NCI-H1436 treated with DMSO at 0.1 percent for 48 hours (cell line): ENCODE measurements at regions not wholly inside any gene's neighbourhood (a gene's known extent, or its start where the extent isn't known, plus 50 kb on each side); places are given as distances from the start of the nearest gene placed in this dataset.
"Not testable (repeated sequence)": the region's sequence is repeated elsewhere in the genome, so short reads cannot be mapped to it uniquely, and the experiment has no call there.

ENCODE experiments used
- DNase-seq: peaks from one replicate; lab custom pipeline; 2025; lab: John Stamatoyannopoulos, UW

DNA sequence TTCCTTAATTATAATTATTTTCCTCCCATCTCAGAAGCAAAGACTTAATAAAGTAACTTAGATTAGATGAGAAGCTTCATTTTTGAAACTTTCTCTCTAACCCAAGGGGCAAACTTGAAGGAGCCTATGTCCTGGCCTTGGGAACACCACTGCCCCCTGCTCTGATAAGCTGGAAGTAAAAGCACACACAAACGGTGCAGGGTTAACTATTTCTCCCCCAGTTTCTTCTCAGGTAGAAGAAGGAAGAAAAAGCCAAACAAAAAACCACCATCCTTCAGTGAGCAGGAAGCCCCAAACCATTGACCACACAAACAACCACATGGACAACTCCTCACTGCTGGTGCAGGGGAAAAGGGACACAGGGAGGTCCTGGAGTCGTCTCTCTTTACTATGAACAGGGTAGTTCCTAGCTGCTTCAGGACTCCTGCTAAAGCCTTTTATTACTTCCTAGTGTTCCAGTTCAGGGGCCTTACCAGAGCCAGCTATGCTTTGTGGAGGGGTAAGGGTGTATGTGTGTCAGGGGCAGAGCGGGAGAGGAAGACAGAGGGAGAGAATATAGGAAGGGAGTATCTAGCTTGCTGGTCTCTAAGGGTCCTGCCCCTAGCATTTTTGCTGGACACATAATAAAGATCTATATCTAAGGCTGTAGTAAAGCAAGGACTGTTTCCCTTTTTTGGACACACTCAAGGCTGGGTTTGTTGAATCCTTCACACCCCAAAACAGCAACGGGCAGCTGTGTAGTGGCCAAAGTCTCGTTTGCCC lies 94.0 kb upstream of the UMPS start:
- DNase-seq, result no peak

- DNase-seq, result no peak
Observed at GRCh38 chr3:124636863-124637296, 93.4 kb upstream of the UMPS start.

GRCh38 chr3:124639406-124640237 lies 90.6 kb upstream of the UMPS start:
- no peak for DNase-seq

DNA sequence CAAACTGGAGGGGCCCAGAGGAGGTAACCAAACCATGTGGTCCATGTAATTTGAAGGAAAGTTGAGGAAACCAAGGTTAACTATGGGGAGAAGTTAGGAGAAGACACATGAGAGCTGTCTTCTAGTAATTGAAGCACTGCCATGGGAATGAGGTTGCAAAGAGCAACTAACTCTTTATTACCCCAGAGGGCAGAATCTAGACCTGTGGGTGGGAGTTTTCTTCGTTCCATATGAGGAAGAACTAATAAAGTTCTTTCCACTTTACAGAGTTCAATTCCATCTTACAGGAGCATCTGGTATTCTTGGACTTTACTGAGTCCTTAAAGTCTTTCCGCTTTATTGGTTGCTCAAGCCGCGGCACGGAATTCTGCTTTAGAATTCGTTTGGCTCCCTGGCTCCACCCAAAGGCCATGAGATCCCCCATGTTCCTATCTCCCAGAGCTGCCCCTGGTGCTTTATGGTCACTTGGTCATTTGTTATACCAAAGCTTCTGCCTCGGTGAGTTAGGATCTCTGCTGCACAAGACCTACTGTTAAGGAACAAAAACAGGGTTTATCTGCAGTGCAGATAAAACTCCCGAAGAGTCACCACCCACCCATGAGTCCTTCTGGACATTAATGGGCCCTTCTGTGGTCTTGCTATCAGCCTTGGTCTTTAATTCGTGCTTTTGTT lies 89.5 kb upstream of the UMPS start:
- DNase-seq, result no peak

DNA sequence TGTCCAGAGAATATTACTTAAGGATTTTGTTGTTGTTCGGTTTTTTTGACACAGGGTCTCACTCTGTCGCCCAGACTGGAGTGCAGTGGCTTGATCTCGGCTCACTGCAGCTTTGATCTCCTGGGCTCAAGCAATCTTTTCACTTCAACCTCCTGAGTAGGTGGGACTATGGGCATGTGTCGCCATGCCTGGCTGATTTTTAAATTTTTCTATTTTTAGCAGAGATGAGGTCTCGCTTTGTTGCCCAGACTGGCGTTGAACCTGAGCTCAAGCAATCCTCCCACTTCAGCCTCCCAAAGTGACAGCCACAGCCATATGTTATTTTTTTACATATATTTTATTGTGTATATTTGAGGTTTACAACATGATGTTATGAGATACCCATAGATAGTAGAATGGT lies 86.8 kb upstream of the UMPS start:
- DNase-seq, result no peak

- DNase-seq, result not testable (repeated sequence)
Observed at GRCh38 chr3:124646186-124646585, 84.1 kb upstream of the UMPS start.

DNA sequence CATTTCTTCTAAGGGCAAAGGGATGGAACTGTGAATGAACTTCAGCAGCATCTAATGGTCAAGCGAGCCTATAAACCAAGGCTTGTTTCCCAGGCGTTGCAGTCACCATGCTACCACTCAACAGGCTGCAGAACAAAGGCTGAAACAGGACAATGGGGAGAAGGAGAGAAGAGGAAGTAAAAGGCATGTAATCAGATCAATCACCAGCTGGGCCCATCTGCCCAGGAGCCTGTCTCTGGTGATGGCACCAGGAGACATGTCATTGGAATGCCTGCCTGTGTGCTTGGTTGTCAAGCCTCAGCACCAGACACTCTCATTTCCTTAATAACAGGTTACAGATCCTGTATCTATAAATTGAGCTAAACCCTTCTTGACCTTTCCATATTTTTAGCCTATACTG lies 81.7 kb upstream of the UMPS start:
- DNase-seq, result no peak

DNA sequence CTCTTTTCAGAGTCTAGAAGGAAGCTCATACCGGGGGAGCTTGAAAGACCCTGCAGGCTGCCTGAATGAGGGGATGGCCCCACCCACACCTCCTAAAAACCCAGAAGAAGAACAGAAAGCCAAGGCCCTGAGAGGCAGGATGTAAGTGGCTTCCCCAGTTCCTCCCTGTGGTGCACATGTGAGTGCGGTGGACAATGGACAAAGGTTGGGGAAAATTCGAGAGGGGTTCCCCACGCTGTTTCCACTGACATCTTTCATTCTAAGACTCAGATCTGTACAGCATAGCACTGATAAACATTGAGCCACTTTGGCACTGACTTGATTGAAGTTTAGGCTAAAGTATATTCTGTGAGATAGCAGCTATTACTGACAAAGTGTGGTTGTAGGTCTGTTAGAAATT lies 79.5 kb upstream of the UMPS start:
- no peak for DNase-seq

GRCh38 chr3:124651416-124651815 lies 78.8 kb upstream of the UMPS start:
- DNase-seq, result not testable (repeated sequence)

DNA sequence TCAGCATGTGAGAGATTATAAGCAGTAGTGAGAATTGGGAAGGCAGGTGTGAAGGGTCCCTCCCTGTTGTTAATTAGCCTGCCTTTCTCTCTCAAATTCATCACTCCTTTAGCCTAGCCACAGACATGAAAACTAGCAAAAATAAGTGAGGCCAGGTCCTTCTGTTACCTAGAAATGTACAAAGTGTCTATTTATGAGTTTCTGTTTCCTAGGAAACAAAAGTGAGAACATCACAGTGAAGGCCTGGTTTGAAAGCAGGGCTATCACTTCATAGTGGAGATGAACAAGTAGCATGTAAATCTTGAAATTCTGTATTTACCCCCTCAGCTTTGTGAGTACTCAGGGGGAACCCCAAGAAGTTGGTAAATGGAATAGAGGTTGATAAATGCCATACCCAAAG lies 78.2 kb upstream of the UMPS start:
- DNase-seq, result no peak

- no peak for DNase-seq
Observed at GRCh38 chr3:124653071-124653796, 77.0 kb upstream of the UMPS start.

DNA sequence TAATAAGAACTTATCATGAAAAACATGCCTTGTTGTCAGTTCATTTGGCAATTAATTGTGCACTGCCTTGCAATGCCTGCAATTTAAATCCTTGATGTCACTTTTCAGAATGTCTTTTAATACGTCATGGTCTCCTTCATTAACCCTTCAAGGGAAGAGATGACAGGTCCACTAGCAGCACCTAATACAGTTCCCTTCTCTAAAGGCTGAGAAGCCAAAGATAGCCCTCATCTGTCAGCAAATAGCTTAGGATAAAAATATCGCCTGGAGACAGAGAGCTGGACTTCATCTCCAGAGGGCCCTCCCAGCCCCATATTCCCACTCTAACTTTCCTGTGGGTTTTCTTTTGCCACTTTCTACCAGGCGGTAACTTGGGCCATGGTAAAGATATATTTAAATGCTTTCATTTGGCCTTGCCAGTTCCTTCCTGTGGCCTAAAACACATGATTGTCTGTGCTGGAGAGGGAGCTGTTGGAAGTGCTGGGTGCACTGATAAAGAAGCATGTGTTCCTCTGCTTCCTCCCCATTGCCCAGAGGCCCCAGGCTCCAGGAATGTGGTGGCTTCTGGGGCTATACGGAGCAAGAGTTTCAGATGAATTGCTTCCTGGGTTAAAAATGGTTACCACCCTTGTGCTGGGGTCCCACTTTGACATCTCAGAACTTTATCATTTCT lies 76.3 kb upstream of the UMPS start:
- DNase-seq, result no peak

DNA sequence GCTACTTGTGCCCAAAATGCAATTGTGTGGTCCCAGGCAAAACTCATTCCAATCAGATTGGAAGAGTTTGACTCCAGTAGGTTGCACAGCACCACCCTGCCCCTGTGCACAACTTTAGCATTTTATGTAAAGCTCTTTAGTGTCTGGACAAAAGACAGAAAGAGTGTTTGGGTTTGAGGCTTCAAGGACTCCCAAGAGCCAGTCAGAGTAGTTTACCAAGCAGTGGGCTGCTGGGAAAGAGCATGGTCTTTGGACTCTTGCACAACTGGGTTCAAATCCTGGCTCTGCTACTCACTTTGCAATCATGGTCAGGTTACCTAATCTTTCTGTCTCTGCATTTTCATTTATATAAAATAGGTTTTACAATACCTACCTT lies 75.8 kb upstream of the UMPS start:
- DNase-seq, result no peak

DNA sequence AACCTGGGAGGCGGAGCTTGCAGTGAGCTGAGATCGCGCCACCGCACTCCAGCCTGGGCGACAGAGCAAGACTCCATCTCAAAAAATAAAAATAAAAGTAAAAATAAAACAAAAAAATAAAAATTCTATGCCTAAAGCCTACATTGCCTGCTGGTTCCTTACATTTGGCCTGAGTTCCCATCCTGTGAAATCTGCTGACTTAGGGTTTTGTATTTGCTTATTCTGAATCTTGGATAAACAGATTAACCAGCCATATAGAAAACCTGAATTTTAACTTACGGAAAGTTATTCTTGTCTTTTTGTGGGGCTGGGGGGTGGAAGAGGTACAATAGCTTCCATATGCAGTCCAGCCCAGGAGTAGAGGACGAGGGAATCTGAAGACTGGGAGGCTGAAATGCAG lies 73.7 kb upstream of the UMPS start:
- no peak for DNase-seq

DNA sequence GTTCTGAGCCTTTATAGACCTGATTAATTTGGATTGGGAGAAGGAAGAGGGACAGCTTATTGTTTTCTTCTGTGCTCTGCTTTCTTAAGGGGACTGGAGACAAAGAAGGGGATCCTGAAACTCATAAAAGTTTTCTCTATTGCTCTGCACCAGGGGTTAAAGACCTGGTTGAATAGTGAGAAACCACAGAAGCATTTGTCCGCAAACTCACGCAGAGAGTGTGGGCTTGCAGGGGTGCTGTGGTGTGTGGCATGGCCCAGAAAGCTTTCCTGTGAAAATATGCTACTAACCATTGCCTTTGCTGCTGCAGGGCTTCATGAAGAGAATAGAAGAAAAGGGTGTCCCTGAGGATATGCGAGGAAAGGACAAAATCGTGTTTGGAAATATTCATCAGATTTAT lies 73.1 kb upstream of the UMPS start:
- DNase-seq, result no peak

DNA sequence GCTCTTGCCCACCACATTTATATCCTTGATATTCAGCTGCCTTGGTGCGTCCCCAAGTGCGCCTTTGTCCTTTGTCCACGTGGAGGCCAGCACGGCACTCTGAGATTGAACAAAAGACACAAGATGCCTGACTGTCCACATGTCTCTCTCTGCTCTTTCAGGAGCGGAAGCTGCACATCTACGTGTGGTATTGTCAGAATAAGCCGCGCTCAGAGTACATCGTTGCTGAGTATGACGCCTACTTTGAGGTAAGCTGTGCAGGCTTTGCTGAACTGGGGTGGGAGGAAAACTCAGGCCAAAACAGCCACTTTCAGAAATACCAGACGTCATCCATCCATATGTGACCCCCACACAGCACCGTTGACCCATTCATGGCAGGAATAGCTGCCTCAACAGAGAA lies 72.0 kb upstream of the UMPS start:
- no peak for DNase-seq

- no peak for DNase-seq
Observed at GRCh38 chr3:124659175-124659574, 71.1 kb upstream of the UMPS start.

GRCh38 chr3:124660599-124660998 lies 69.7 kb upstream of the UMPS start:
- no peak for DNase-seq

GRCh38 chr3:124663690-124664089 lies 66.6 kb upstream of the UMPS start:
- no peak for DNase-seq

- DNase-seq, result no peak
Observed at GRCh38 chr3:124664804-124665203, 65.4 kb upstream of the UMPS start.

GRCh38 chr3:124666067-124666466 lies 64.2 kb upstream of the UMPS start:
- no peak for DNase-seq

- no peak for DNase-seq
Observed at GRCh38 chr3:124669470-124669869, 60.8 kb upstream of the UMPS start.
